MM.1S (cell line): ENCODE measurements at regions not wholly inside any gene's neighbourhood (a gene's known extent, or its start where the extent isn't known, plus 50 kb on each side); places are given as distances from the start of the nearest gene placed in this dataset.

Experiments
- DNase-seq: peaks from one replicate; pipeline ENCODE4 v3.0.0-alpha.2; 2015
- H2AFZ ChIP-seq: fragments of 300-600 bp; sonication (generic); 2 replicates; pipeline ENCODE4 v1.6.0; 2016; ENCODE audit warnings: antibody characterized with exemption, low read length
- H3F3A ChIP-seq: fragments of 300-600 bp; sonication (generic); 2 replicates; pipeline ENCODE4 v1.6.1; 2016; ENCODE audit warnings: mild to moderate bottlenecking, antibody characterized with exemption, low read length, moderate library complexity, mixed read lengths; ENCODE audit not compliant: insufficient read depth
- H3K27ac ChIP-seq: fragments of 300-600 bp; sonication (generic); 2 replicates; pipeline ENCODE4 v1.5.1; 2016; ENCODE audit warnings: mild to moderate bottlenecking, low read length
- H3K27me3 ChIP-seq: fragments of 300-600 bp; sonication (generic); replicated peaks from 2 replicates; pipeline ENCODE4 v1.6.0; 2016; ENCODE audit warnings: low read length; ENCODE audit not compliant: insufficient read depth
- H3K36me3 ChIP-seq: fragments of 300-600 bp; sonication (generic); replicated peaks from 2 replicates; pipeline ENCODE4 v1.6.1; 2016; ENCODE audit warnings: mild to moderate bottlenecking, low read length, mixed read lengths; ENCODE audit not compliant: insufficient read depth
- H3K4me1 ChIP-seq: fragments of 300-600 bp; sonication (generic); 2 replicates; pipeline ENCODE4 v1.6.1; 2016; ENCODE audit warnings: low read length, mixed read lengths
- H3K4me2 ChIP-seq: fragments of 300-600 bp; sonication (generic); 2 replicates; pipeline ENCODE4 v1.6.0; 2016; ENCODE audit warnings: low read depth, low read length
- H3K4me3 ChIP-seq: fragments of 300-600 bp; sonication (generic); 2 replicates; pipeline ENCODE4 v1.5.1; 2016; ENCODE audit warnings: low read length, mixed read lengths
- H3K79me2 ChIP-seq: fragments of 300-600 bp; sonication (generic); 2 replicates; pipeline ENCODE4 v1.6.1; 2016; ENCODE audit warnings: mixed run types, low read length, mixed read lengths
- H3K9ac ChIP-seq: fragments of 300-600 bp; sonication (generic); 2 replicates; pipeline ENCODE4 v1.6.1; 2016; ENCODE audit warnings: low read length, mixed read lengths
- H3K9me2 ChIP-seq: fragments of 300-600 bp; sonication (generic); replicated peaks from 2 replicates; pipeline ENCODE4 v1.6.1; 2016; ENCODE audit warnings: mild to moderate bottlenecking, low read length, mixed read lengths; ENCODE audit not compliant: insufficient read depth
- H3K9me3 ChIP-seq: fragments of 300-600 bp; sonication (generic); replicated peaks from 2 replicates; pipeline ENCODE4 v1.6.1; 2016; ENCODE audit warnings: mild to moderate bottlenecking, low read length, mixed read lengths; ENCODE audit not compliant: insufficient read depth
- H4K20me1 ChIP-seq: fragments of 300-600 bp; sonication (generic); 2 replicates; pipeline ENCODE4 v1.6.1; 2016; ENCODE audit warnings: mild to moderate bottlenecking, low read length, moderate library complexity, mixed read lengths; ENCODE audit not compliant: insufficient read depth
- CTCF ChIP-seq: fragments of 300-600 bp; sonication (generic); IDR thresholded peaks from 2 replicates; pipeline ENCODE4 v1.5.1; 2016; ENCODE audit warnings: antibody characterized with exemption, low read length, mixed read lengths
- EZH2 ChIP-seq: fragments of 300-600 bp; sonication (generic); optimal IDR thresholded peaks from 2 replicates; pipeline ENCODE3; 2017; ENCODE audit warnings: low read depth, mild to moderate bottlenecking, antibody characterized with exemption, low read length, mixed read lengths
- EZH2phosphoT487 ChIP-seq: fragments of 300-600 bp; sonication (generic); IDR thresholded peaks from 2 replicates; pipeline ENCODE4 v1.6.1; 2018; ENCODE audit warnings: antibody characterized with exemption, low read length

GRCh38 chr10:57113545-57113944 lies 752.5 kb upstream of the ZWINT start:
- Histone ChIP-seq H3K4me1 (no peaks in the 10 kb centered on the region), H3K9me3 (no peaks in the 10 kb centered on the region)

GRCh38 chr10:57102236-57102635 lies 741.2 kb upstream of the ZWINT start:
- no peak for DNase-seq

More at GRCh38 chr10:57113545-57113944, 752.5 kb upstream of the ZWINT start:
- no peaks in the 10 kb centered on the region for H4K20me1 ChIP-seq
- H2AFZ ChIP-seq, result no peak overlapping the region
- H3K36me3 ChIP-seq, result no peaks in the 10 kb centered on the region
- no peaks in the 10 kb centered on the region for H3K27me3 ChIP-seq
- TF ChIP-seq EZH2 (no peak), EZH2phosphoT487 (no peak), CTCF (no peak)
- no peak overlapping the region for H3K4me3 ChIP-seq
- no peak overlapping the region for H3K9ac ChIP-seq
- H3K9me2 ChIP-seq, result no peaks in the 10 kb centered on the region
- no peak overlapping the region for H3K4me2 ChIP-seq
- DNase-seq, result no peak
- H3F3A ChIP-seq, result no peaks in the 10 kb centered on the region
- H3K79me2 ChIP-seq, result no peaks in the 10 kb centered on the region
- no peak overlapping the region for H3K27ac ChIP-seq

GRCh38 chr10:57098146-57098545 lies 737.1 kb upstream of the ZWINT start:
- Histone ChIP-seq H3K27ac (no peak overlapping the region), H3K27me3 (no peaks in the 10 kb centered on the region), H4K20me1 (no peaks in the 10 kb centered on the region), H3K4me2 (no peak overlapping the region), H3K4me3 (no peak overlapping the region), H3K4me1 (no peaks in the 10 kb centered on the region), H3K9me2 (no peaks in the 10 kb centered on the region), H3K36me3 (no peaks in the 10 kb centered on the region), H2AFZ (no peak overlapping the region), H3K9me3 (no peaks in the 10 kb centered on the region), H3K9ac (no peak overlapping the region), H3F3A (no peaks in the 10 kb centered on the region), H3K79me2 (no peaks in the 10 kb centered on the region)
- TF ChIP-seq EZH2phosphoT487 (no peak), EZH2 (no peak), CTCF (no peak)
- no peak for DNase-seq

More at GRCh38 chr10:57102236-57102635, 741.2 kb upstream of the ZWINT start:
- no peak overlapping the region for H3K4me3 ChIP-seq
- H4K20me1 ChIP-seq, result no peaks in the 10 kb centered on the region
- H2AFZ ChIP-seq, result no peak overlapping the region
- TF ChIP-seq EZH2phosphoT487, result no peak
- TF ChIP-seq EZH2, result no peak
- TF ChIP-seq CTCF, result no peak
- H3K9ac ChIP-seq, result no peak overlapping the region
- H3K4me2 ChIP-seq, result no peak overlapping the region
- H3K27me3 ChIP-seq, result no peaks in the 10 kb centered on the region
- no peaks in the 10 kb centered on the region for H3K79me2 ChIP-seq
- no peaks in the 10 kb centered on the region for H3K36me3 ChIP-seq
- no peaks in the 10 kb centered on the region for H3K9me2 ChIP-seq
- no peaks in the 10 kb centered on the region for H3K4me1 ChIP-seq
- H3K27ac ChIP-seq, result no peak overlapping the region
- H3F3A ChIP-seq, result no peaks in the 10 kb centered on the region
- H3K9me3 ChIP-seq, result no peaks in the 10 kb centered on the region
